Choroid plexus epithelial cell (primary cell): ENCODE measurements at regions not wholly inside any gene's neighbourhood (a gene's known extent, or its start where the extent isn't known, plus 50 kb on each side); places are given as distances from the start of the nearest gene placed in this dataset.
A peak's percentile ranks its signal among the peaks of the same experiment; 100 is the strongest.

ENCODE experiments used
- DNase-seq: peaks from one replicate; pipeline ENCODE4 v3.0.0-alpha.2; 2010; ENCODE audit warnings: low read depth
- H3K4me3 ChIP-seq: 2 replicates; pipeline ENCODE4 v1.5.1; 2011; ENCODE audit warnings: low read depth, mild to moderate bottlenecking, control low read depth, low read length, moderate library complexity
- TF ChIP-seq, protein P1 (sequence below): conservative IDR thresholded peaks from 2 replicates; pipeline ENCODE4 v1.5.1; 2011; ENCODE audit warnings: low read depth, mild to moderate bottlenecking, control low read depth, inconsistent platforms, low read length, moderate library complexity

DNA sequence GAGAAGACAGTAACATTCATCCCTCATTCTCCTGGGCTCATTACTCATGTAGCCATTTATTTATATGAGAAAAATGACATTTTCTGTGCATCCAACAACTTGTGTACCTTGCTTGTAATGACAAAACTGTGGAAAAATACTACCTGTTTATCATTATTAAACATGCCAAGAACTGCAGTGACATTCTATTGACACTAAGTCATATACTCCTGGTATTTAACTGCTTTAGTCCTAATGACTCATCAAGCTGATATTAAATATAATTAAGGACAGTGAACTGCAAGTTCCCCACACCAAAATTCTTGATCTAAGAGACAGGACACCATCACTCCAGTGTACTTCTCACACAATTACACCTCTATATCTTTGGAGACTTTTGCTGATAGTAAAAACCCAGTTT, 1328.7 kb upstream of the RAG2 start:
- H3K4me3 ChIP-seq: no peak overlapping the region
- no peak for DNase-seq
- TF ChIP-seq, protein P1, sequence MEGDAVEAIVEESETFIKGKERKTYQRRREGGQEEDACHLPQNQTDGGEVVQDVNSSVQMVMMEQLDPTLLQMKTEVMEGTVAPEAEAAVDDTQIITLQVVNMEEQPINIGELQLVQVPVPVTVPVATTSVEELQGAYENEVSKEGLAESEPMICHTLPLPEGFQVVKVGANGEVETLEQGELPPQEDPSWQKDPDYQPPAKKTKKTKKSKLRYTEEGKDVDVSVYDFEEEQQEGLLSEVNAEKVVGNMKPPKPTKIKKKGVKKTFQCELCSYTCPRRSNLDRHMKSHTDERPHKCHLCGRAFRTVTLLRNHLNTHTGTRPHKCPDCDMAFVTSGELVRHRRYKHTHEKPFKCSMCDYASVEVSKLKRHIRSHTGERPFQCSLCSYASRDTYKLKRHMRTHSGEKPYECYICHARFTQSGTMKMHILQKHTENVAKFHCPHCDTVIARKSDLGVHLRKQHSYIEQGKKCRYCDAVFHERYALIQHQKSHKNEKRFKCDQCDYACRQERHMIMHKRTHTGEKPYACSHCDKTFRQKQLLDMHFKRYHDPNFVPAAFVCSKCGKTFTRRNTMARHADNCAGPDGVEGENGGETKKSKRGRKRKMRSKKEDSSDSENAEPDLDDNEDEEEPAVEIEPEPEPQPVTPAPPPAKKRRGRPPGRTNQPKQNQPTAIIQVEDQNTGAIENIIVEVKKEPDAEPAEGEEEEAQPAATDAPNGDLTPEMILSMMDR: no peak

DNA sequence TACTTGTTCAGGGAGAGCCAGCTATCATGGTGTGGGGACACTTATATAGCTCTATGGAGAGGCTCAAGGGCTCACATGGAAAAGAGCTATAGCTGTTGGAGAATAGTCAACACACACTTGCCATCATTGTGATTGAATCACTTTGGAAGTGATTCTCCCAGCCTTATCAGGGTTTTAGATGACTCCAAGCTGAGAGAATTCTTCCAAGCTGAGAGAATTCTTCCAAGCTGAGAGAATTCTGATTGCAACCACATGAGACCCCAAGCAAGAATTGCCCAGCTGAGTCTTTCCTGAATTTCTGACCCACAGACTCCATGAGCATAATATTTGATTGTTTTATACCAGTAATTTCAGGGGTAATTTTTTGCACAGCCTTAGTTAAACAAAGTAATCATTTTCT, 1318.3 kb upstream of the RAG2 start:
- peak; percentile 15 for DNase-seq
- TF ChIP-seq, protein P1: no peak

DNA sequence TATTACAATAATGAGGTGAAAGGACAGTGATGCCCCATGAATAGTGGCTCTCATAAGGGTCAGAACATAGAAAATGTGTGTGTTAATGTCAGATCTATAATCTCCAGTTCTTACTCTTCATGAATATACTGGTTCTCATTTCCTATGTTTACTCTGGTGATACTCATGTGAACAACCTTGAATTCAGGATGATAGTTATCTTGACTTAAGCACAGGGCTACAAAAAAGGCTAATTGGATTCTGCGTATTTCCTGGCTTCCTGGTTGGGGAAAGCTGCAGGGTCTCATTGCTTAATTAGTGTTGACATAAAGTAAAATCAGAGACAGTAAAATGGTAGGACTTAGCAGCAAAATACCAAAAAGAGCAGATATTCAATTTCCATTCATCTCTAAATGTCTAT, 1316.8 kb upstream of the RAG2 start:
- no peak for DNase-seq
- TF ChIP-seq, protein P1: no peak
- no peak overlapping the region for H3K4me3 ChIP-seq

More for the DNA sequence above, 1318.3 kb upstream of the RAG2 start:
- H3K4me3 ChIP-seq: no peak overlapping the region

DNA sequence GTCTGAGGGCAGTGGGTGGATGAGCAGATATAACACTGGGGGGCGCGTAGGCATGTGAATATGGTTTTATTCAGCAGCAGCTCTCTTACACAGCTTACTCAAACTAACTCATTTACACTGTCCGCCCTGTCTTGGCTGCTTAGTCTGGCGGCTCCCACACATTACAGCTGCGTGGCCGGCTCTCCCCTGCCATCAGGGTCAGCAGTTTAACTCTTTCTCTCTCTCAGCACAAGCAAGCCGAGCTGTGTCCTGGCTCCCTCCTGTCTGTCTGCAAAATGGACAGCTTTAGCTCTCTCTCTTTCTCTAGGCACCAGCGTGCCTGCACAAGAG, 1310.1 kb upstream of the RAG2 start:
- no peak overlapping the region for H3K4me3 ChIP-seq
- TF ChIP-seq, protein P1: no peak
- DNase-seq: no peak

DNA sequence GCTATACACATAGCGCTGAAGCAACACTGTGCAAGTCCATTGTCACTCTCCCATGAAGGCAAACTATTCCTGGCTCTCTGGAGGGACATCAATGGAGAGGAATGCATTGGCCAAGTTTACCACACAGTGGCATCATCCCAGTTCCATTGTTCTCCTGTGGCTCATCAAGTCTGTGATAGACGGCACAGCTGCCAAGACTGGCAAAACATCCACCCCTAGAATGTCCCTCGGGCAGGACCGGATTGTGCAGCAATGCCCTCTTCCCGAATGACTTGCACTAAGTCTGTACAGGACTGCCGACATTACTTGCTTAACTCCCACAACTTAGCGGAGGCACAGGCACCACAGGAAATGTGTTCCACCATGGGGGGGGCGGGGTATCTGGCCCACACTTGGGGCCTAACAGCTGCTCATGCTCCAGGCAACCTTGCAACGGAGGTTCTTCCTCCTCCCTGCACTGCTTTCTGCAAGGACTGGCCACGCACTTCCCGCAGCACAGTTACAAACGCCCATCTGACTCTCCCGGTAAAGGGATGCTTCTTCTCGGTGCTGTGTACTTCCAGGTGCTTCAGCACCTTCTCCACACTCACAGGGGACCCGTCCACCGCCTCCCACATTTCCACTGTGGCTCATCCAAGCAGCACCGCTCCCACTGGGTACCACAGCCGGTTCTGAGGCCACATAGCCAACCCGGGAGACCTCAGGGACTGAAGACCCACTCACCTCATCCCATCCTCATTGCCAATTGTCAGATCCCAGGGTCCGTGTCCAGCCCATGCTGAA, 1309.6 kb upstream of the RAG2 start:
- DNase-seq: no peak
- TF ChIP-seq, protein P1: no peak

DNA sequence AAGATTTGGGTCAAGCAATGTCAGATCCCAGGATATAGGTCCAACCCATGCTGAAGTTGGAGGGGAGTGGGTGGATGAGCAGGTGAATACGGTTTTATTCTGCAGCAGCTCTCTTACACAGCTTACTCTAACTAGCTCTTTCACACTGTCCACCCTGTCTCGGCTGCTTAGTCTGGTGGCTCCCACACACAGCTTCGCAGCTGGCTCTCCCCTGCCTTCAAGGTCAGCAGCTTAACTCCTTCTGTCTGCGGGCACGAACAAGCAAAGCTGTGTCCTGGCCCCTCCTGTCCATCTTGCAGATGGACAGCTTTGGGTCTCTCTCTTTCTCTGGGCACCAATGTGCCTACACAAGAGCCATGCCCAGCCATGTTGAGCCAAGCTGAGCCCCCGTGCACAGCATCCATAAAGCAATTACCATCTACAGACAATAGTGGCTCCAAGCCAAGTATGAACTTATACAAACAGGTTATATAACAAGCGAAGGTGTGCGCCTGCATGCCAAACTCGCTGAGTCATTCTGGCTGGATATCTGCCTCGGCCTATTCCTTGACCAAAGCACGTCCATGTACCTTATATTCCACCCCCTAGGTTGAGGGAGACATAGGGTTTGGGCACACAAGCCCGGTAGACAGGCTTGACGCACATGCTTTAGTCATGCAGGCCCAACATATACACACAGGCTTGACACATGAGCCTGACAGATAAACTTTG, 1307.8 kb upstream of the RAG2 start:
- no peak overlapping the region for H3K4me3 ChIP-seq
- TF ChIP-seq, protein P1: no peak
- DNase-seq: no peak

More for the DNA sequence above, 1309.6 kb upstream of the RAG2 start:
- H3K4me3 ChIP-seq: no peak overlapping the region
